Inflammatory macrophage (primary cell): ENCODE measurements at regions not wholly inside any gene's neighbourhood (a gene's known extent, or its start where the extent isn't known, plus 50 kb on each side); places are given as distances from the start of the nearest gene placed in this dataset.

ENCODE experiments used
- DNase-seq, 2 donors: peaks; one replicate each; pipeline ENCODE4 v3.0.0-alpha.2; 2020 to 2022

DNA sequence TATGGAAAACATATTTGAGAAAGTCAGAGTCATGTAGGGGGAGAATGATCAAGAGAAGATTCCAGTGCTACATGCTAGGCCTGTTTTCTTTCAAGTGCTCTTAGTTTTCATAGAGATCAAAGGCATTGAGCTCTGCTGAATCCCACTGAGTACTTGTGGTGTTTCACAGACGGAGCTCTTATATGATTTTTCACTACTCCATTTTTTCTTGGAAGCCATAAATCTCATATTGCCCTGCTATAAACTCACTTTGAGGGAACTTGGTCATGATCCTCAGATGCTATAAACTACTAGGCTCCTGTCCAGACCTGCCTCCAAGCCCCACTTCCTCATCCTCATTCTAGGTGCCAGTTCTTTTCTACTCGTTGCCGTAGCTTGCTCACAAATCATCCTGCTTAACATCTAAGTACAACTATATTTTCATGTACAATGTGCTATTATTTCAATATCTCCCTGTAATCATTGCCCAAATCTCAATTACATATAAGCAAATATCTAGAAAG, 180.8 kb upstream of the CCDC179 start:
- DNase-seq: no peak

DNA sequence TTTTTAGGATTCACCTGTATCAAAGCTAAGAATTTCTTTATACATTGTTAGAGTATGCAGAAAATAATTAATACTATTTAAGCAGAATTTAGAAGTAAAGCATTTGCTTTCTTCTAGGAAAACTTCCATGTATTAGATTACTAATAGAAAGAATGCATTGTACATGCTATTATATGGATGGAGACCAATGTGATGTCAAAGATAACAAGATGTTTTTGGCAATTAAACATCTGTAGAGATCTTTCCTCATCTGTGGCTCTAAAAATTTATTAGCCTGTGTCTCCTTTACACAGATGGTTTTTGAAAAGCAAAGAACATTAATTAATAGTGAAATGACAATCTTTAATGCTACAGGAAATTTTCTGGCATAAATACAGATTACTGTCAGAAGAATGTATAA, 198.4 kb upstream of the CCDC179 start:
- DNase-seq: no peak

DNA sequence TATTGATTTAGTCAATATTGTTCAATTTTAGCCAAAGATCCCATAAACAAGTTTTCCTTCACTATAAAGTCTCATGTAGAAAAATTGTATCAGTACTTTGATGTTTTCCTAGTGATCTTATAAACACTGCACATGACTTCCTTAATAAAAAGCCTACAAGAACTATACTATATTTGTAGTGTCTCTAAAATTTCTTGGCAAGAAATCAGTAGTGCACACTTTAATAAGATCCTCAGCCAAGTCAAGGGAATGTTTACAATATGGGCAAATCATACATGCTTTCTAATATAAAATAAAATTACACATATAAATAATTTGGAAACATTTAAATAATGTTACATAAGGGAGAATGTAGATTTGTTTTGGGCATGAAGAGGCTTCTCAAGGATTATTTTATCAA, 203.0 kb upstream of the CCDC179 start:
- no peak for DNase-seq

DNA sequence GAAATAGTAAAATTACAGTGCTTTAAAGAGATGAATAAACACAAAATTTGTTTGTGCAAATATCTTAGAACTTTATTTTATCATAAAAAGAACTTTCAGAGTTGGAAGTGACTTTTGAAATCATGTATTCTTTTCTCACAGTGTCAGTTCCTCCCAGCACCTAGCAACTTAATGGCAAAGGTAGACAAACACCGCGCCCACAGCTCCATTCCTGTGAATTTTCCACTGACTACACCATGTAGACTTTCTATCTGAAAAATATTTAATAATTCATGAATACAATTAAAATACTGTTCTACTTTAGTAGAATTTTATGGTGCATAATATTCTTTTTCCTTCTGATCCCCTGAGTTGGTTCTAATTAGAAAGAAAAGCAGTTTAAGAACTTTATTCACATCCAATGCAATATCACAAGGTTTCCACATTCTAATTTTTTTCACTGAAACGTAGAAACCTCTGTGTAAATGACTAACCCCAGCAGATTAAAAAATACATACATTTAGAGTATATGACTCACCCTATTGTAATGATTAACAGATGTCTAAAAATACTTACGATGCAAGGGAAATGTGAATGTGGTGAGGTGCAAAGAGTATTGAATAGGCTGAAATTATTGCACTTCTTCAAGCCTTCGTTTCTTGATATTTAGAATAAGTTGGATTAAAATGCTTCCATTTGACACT, 218.2 kb upstream of the CCDC179 start:
- DNase-seq: no peak

DNA sequence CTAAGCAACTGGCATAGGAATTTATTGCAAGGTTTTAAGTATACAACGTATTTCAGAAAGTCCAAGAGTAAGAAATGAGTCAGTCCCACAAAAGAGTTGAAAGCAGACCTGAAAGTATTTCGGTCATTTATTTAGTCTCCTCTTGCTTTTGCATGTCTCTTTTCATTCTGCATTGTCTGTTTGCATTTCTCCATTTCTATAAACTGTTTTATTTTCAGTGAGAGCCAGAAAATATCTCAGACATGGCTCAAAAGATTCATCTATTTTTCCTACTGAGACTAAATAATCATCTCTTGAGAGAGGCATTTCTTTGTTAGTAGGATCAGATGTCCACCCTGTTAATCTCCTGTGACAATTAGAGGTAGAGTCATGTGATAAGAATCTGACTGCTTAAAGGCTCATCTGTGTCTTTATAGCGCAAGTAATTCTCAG, 219.1 kb upstream of the CCDC179 start:
- no peak for DNase-seq

DNA sequence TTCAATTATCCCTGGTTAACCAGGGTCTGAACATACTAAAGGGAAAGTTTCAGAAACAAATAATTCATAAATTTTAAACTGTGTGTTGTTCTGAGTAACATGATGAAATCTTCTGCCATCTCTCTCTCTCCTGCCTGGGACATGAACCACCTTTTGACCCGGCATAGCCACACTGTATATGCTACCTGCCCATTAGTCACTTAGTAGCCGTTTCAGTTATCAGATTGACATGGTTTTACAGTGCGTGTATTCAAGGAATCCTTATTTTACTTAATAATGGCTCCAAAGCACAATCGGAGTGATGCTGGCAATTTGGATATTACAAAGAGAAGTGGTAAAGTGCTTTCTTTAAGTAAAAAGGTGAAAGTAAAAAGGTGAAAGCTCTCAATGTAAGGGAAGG, 227.1 kb upstream of the CCDC179 start:
- no peak for DNase-seq

DNA sequence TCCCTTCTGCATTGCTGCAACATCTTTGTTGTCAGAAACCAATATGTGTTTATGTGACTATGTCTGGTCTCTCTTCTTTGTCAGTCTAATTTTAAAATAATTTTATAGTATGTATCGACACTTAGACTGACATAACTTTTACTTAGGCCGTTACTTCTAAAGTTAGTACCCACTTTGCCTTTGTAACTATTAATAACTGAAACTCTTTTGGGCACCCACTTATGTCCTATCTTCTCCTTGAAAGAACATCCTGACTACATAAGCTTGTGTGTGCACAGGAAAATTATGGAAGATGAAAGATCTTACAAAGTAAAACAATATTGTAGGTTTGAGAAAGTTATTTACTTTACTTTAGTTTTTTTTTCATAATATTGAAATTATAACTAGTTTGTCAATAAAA, 230.4 kb upstream of the CCDC179 start:
- no peak for DNase-seq

DNA sequence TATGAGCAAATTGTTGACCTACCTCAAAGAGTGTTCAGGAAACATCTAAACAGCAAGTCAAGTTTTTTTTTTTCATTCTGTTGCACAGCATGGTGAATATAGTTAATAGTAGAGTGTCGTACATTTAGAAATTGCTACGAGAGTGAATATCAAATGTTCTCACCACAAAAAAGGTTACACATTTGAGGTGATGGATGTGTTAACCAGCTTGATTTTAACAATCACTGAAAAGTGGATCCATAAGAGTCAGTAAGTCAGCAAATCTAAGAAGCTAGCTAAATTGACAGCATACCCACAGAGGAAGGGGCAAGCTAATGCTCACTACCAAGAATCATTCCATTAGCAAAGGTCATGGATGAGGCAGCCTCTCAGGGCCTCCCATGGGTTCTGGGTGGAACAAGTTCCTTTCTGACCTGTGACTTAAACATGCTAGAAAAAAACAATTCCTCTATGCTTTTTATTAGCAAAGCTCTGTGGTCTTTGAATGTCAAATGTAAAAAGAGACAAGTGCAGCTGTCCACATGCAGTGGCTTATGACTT, 235.4 kb upstream of the CCDC179 start:
- no peak for DNase-seq

DNA sequence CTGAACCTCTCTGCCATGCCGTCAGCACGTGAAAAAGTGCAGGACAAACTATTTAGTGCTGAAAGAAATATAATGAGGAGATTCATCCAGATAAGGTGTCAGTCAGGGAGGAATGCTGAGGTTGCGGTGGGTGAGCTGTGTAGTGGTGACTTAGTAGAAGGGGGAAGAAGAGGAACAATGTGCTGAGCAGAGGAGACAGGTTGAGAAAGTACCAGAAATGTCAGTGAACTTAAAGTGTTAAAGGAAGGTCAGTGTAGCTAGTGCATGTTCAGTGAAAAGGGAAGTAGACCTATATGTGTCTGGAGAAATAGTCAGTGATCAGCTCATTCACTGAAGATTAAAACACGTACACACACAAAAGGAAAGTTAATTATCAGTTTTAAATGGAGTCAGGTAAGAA, 237.6 kb upstream of the CCDC179 start:
- DNase-seq: no peak

DNA sequence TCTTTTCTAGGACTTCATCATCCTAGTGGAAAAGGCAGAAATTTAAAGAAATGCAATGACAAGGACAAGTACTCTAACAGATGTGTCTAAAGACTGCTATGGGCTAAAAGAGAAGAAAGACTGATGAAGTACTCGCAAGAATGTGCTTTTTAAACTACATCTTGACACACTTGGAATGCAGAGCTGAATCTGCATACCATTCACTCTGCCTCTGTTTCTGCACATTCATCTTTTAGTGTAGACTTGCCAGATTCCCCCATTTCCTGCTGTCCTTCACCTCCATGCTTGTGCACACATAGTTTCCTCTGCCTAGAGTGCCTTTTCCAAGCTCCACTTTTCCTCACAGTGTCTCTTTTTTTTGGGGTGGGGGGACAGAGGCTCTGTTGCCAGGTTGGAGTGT, 239.0 kb upstream of the CCDC179 start:
- no peak for DNase-seq

DNA sequence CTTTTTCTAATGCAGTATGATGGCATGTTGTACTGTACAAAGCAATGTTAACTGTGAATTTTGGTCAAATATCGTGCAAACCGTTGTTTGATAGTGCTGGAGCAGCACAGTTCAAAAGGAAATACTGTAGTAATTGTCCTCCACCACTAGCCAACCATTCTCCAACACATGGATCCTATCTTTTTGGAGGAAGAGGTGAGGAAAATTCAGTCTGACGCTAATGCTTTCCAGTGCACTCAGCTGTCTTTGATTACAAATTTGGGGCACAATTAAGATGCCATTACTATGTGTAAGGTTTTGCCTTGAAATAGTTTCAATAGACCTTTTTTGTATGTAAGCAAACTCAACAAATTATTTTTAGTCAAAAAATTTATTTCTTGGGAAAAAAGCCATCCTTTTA, 240.5 kb upstream of the CCDC179 start:
- no peak for DNase-seq

DNA sequence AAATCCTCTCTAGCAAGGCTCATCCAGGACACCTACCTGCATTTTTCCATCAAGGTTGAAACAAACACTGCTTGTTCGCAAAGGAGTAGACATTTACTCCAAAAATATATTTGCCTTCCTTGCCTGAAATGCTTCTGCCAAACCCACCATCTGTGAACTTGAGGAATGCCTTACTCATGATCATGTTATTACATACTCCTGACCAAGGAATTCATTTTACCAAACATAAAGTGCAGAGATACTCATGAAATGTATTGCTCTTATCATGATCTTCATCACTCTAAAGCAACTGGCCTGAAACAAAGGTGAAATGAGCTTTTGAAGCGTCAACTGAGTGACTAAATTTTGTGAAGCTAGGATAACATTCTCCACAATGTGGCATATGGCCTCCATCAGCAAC, 243.1 kb upstream of the CCDC179 start:
- no peak for DNase-seq

DNA sequence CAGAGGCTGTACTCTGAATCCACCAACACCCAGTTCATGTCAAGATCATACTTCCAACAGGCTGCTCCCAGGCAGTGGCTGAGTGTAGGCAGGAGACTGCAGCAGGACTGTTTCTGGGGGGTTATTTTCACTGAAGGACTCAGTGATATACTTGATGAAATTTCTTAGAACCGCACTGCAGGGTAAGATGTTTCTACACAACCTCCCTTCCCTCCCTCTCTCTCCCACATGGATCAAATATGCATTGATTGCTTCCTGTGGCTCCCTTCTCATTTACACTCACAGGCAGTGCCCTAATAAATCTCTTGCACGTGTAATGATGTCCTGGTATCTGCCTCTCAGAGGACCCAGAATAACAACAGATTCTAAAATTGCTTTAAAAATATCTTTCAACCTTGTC, 251.3 kb upstream of the CCDC179 start:
- DNase-seq: no peak

DNA sequence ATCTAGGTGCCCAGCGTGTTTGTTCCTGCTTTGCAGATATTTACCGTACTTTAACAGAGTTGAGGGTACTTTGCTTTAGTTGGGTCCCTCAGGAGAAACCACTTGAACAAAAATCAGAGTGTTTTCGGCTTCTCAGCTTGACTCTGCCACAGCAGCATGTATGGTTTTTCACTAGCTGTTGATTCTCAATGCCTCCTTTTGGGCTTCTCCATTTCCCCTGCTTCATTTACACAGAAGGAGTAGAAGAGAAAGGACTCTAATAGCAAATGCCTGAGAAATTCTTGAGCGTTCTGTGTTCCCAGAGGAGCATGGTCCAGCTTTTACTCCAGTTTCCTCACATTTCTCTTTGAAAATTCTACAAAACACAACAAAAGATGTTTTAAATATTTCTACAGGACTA, 252.1 kb upstream of the CCDC179 start:
- no peak for DNase-seq

DNA sequence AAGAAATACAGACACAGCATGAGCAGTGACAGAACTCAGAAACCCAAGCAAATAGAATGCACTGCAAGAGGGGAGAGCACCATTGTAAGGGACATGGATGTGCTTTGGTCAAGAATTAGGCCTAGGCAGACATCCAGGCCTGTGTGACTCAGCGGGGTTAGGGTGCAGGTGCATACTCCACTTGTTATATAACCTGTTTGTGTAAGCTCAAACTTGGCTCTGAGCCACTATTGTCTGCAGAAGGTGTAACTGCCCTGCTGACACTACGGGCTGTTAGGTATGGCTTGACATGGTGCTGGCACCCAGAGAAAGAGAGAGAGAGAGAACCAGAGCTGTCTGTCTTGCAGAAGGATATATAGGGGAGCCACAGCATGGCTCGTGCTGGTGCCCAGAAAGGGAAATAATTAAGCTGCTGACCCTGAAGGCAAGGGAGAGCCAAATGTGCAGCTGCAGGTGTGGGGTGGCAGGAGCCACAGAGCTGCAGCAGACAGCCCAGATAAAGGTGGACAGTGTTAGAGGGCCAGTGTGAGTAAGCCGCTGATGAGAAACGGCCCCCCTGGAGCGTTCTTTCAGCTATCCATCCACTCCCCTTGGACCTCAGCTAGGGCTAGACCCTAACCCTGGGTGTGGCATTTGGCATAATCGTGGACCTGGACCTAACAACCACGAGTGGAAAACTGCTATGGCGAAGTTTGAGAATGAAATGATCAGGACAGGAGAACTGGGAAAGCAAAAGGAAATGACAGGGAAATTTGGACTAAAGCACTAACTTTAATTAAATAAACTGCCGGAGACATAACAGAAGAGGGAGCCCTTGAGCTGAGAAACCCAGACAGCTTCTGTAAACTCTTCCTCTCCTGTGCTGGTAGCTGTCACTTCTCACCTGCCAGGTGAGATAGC, 253.0 kb upstream of the CCDC179 start:
- DNase-seq: peak in 1 of 2 donors; percentile 10

DNA sequence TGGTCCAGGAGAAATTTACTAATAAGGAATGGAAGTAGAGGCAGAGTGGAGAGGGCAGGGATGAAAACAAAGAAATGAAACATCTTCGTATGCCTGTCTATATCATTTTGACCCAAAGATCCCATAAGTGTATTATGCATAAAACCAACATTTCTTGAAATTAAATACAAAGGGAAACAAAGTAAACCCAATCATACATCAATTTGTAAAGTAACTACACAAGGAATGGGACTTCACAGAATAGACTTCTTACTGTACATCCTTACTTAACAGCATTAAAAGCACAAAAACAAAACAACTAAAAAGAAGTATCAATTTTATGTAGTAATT, 253.6 kb upstream of the CCDC179 start:
- DNase-seq: no peak

DNA sequence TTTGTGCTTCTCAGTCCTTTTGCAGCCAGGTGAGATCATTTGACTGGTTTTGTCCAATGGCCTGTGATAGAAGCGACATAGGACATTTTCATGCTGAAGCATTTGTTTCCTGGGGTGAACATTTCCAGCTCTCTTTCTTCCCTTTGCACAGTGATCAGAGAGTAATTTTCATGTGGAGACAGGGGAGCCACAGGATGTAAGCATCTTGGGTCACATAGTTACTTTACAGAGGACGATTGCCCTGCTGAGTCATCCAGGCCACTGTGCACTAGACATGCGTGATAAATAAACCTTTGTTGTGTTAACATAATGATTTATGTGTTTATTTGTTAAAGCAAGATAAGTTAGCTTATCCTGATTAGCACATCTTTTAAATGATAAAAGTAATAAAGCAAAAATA, 263.5 kb upstream of the CCDC179 start:
- DNase-seq: no peak

DNA sequence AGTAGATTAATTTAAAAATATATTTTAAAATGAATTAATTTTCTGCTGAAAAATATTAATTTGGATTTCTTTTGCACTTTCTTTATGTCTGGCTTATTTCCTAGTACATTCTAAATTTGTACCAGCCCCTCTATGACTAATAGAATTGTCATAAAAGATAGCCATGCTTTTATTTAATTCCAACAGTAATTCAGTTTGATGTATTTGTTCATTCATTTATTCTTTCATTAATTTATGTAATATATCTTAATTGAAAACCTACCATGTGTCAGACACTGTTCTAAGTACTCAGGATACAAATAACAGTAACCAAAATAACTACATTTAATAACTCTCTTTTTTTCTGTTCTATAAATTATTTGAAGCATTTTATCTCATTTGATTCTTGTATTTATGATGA, 264.0 kb upstream of the CCDC179 start:
- DNase-seq: no peak

DNA sequence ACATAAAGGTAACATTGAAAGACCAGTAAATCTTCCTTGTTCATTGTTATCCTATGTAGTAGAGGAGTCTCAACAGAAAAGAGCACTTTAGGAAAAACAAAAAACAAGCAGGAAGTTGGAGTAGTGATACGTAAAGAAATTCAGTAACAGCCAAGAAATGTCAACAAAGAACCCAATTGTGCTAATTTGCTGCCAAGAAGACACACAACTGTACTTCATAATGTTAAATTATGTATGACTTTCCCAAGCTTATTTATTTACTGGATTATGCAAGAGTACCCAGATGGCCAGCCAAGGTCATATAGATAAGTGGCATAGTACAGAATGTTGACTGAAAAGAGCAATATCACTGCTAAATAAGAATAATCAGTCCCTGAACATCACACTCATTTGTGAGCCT, 264.7 kb upstream of the CCDC179 start:
- no peak for DNase-seq

DNA sequence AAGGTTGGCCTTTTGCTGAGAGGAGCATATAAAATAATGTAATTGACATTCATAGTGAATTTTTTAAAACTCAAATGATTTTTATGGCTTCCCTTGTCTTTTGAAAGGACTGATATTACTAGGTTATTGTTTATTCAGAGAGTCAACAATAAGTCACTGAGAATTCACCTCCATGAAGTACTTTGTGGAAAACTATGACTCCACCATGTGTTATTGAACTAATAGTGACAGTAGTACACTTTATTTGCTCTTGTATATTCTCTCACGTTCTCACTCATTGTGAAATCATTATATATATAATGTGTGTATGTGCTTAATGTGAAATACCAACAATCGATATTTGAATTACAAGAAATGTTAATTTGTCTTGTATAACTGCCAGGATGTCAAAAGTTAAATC, 267.4 kb upstream of the CCDC179 start:
- DNase-seq: no peak

DNA sequence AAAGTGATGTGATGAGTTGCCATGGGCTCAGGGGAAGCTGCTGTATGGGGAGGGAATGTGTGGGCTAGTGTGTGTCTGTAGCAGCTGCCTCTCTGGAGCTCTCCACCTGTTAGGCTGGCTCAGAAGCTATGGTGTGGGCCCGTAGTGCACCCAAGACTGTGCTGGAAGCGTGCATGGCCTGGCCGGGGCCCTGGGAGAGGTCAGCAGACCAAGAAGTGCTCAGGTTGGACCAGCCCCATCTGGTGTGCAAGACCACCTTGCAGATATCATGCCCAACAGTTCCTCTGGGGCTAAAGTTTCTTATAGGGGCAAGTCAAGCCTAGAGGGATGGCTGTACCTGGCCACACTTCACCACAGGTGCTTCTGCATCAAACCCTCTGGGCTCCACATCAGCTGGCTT, 274.4 kb upstream of the CCDC179 start:
- DNase-seq: no peak

DNA sequence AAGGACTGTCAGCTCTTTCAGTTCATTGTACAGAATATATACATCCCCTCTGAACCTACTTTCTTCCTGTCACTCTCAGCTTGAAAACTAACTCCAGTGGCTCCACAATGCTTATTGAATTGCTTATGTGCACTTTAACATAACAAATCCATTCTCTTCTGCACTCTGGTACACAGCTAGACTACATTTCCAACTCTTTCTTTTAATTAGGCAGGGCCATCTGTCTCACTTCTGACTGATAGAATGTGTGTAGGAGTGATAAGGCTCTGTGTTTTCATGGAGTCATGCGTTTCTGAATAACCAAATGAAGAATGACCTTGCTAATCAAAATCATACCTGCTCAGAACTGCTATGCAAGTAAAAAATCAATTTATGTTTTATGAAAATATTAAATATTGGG, 278.5 kb upstream of the CCDC179 start:
- DNase-seq: no peak

DNA sequence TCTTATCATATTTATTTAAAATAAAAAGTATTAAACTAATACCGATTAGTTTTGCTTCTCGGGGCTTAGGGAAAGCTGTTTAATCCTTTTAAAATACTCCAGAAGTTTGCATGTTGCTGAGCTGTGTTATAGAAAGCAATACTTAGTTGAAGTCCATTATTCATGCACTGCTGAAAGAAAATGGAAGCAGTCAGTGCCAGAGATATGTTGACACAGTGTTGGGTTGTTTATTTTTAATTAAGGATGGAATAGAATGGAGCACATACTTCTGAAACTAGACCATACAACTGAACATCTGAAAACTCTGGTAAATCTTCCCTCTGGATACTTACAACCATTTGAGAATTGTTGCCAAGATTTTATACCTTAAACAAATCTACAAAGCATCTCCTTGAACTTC, 282.7 kb upstream of the CCDC179 start:
- DNase-seq: no peak

DNA sequence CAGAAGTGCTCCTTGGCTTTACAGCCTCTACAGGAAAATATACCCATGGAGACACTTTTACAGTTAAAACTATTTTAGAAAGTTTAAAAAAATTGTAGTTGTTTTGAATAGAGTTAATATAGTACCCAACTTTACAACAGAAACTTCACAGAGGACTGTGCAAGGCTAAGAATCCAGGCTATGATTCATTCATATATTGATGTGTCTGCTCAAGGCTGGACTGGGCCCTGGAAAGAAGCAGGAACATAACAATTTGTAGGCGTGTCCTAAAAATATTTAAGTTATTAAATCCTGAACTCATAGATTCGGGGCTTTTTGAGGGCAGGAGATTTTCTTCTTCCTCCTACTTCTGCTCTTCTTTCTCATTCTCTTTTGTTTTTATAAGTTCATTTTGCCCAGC, 291.5 kb upstream of the CCDC179 start:
- no peak for DNase-seq
